ENCODE measurements at regions not wholly inside any gene's neighbourhood (a gene's known extent, or its start where the extent isn't known, plus 50 kb on each side); places are given as distances from the start of the nearest gene placed in this dataset.

GRCh38 chr22:25396615-25397200 lies 167.8 kb upstream of the GRK3 start (continued):
- TF ChIP-seq SRSF1 (optimal IDR thresholded peaks at IDR 0.05; ENCODE audit: low read depth, low read length) (no peak), RARA (CRISPR knock-in tag; IDR thresholded peaks at IDR 0.05) (peak; percentile 83), USF2 (IDR thresholded peaks at IDR 0.05; ENCODE audit: low read depth, low read length) (no peak), USF2 (CRISPR knock-in tag; IDR thresholded peaks at IDR 0.05; ENCODE audit: borderline replicate concordance) (no peak), ONECUT2 (CRISPR knock-in tag; IDR thresholded peaks at IDR 0.05) (peak; percentile 86), ZMAT3 (CRISPR knock-in tag; conservative IDR thresholded peaks at IDR 0.05) (no peak), RXRA (CRISPR knock-in tag; IDR thresholded peaks at IDR 0.05) (peak; percentile 17; the same call in 1 of the 2 replicates), PLRG1 (conservative IDR thresholded peaks at IDR 0.05) (no peak), GMEB1 (CRISPR knock-in tag; IDR thresholded peaks at IDR 0.05; ENCODE audit: borderline replicate concordance) (no peak), MLLT10 (CRISPR knock-in tag; IDR thresholded peaks at IDR 0.05) (no peak), IRF2 (CRISPR knock-in tag; IDR thresholded peaks at IDR 0.05) (no peak), HNF4A (CRISPR knock-in tag; IDR thresholded peaks at IDR 0.05) (peak; percentile 78), MED8 (CRISPR knock-in tag; IDR thresholded peaks at IDR 0.05; ENCODE audit: insufficient replicate concordance) (no peak), ZNF609 (CRISPR knock-in tag; IDR thresholded peaks at IDR 0.05; ENCODE audit: borderline replicate concordance) (peak; percentile 24; the same call in 1 of the 2 replicates), ZSCAN9 (CRISPR knock-in tag; IDR thresholded peaks at IDR 0.05; ENCODE audit: borderline replicate concordance) (no peak), PRPF4 (IDR thresholded peaks at IDR 0.05; ENCODE audit: low read depth, low read length, poor library complexity, severe bottlenecking) (no peak), GTF3A (CRISPR knock-in tag; conservative IDR thresholded peaks at IDR 0.05) (no peak), KMT2B (CRISPR knock-in tag; IDR thresholded peaks at IDR 0.05) (no peak)

All from HepG2 (cell line).